NCI-H748 treated with DMSO at 0.1 percent for 48 hours (cell line): ENCODE measurements at regions not wholly inside any gene's neighbourhood (a gene's known extent, or its start where the extent isn't known, plus 50 kb on each side); places are given as distances from the start of the nearest gene placed in this dataset.

Experiments
- DNase-seq: peaks from one replicate; lab custom pipeline; 2025; lab: John Stamatoyannopoulos, UW

DNA sequence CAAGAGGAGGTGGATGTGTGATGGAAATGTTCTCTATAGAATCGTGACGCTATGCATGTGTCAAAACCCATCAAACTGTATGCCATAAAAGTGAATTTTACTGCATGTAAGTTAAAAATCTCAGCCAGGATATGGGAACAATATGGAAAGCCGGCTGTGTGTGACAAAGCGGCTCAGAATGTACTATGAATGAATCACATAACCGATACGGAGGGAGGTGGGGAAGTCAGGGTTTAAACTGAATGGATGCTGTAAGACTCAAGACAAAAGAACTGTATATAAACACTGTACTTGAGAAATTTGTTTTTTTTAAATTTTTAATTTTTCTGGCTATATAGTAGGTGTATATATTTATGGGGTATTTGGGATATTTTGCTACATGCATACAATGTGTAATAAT is 111.6 kb upstream of the PDE4B start:
- no peak for DNase-seq

DNA sequence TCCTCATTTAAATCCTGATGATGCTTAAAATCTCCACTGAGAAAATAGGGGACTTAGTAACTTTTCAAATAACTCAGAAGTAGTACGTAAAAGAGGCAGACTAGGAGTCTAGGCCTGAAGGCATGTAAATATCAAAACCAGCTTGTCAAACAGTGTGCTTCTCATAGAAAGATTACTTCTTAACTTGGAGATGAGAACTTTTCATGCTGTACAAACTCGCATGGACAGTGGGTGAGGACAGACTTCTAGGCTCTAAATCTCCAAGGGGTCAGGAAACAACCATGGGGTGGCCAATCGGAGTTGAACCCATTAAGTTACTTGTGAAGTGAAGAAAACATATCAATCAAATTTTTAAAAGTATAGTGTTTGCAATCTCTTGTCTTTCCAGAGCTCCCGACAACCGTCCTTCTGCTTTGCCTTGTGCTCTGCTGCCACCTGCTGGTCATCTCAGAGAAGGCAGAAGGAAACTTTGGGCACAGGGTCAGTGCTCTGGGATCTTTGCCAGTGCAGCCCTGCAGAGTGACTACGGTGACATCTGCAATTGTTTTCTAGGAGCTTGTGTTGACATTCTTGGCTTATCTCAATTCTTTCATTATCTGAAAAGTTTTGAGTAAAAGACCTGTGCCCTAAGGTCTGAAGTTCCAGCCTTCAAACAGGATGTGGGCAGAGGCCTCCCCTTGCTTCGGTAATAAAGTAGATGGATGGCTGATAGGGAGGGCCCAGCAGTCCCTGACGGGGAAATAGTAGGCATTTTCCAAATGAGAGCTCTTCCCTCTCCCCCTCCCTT is 105.1 kb upstream of the PDE4B start:
- DNase-seq, result peak; percentile 45

DNA sequence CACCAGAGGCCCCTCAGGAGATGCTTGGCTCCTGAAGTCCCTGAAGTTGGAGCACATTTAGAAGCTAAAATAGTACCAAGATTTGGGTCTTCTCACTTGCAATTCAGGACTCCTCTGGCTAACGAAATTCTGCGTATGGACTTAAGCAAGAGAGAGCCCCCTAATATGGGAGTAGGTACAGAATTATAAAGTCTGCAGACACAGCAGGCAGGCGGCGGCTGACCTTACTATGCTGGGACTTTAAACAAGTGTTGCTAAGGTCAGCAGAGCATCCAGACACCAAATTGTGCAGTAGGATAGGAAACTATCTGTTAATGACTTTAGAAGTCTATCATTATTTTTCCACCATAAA is 104.5 kb upstream of the PDE4B start:
- DNase-seq, result no peak

DNA sequence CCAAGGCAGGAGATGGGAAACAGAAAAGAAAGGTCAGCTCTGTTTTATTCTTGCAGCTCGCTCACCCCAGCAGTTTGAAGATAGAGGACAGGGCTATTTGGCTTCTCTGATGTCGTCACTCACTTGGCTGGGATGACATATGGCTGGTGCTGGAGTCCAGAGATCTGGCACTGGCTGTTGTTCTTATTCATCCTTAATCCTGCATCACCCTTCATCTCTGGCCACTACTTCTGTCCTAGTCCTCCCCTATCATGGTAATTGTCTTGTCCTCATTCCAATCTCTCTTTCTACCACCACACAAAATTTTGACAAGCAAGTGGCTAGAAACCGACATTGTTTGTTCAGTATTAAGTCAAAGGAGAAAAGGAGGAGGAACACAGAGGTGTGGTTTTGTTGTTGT is 103.8 kb upstream of the PDE4B start:
- DNase-seq, result no peak

DNA sequence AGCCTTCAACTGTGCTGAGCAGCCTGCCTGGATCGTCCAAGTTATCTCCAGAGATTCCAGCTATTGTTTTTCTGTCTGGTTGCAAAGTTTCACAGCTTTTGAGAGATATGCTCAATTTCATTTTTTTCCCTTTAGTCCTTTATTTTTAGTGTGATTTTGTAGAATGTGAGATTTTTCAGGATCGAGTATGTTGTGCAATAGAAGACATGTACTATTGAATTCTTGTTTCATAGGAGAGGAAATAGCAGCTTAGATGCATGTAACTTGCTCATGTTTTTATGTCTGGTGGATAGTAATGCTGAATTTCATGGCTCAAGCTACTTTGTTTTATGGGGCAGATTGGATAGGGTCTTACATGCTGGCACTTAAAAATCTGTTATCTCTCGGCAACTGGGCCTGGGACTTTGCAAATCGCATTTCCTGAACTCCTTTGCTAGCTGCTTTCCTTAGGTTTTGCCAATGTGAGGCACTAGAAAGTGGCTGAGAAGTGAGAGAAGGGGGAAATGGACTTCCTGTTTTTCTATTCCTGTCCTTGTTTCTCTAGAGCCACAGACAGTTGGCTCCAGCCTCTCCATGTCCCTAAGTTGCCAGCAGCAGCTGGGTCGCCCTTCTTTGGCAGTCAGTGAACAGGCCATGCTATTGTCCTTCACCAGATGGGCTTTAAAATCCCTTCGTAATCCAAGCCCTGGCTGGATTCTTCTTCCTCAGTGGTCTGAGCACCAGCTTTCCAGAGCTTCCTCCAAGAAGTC is 101.4 kb upstream of the PDE4B start:
- DNase-seq, result no peak

DNA sequence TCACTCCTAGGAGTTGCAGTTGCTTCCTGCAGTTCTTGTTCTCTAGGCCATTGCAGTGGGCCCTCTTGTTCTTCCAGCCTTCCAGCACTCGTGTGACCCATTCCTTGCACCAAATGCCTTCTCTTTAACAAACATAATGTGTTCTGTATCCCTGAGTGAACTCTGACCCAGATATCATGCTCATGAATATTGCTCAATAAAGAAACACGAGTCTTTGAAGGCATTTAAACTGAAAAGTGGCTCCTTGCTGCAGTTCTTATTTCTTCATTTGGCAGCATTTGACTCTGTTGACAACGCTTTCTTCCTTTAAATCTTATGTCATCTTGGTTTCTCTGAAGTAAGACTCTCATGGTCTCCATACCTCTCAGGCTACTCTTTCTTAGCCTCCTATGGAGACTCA is 100.7 kb upstream of the PDE4B start:
- DNase-seq, result no peak

DNA sequence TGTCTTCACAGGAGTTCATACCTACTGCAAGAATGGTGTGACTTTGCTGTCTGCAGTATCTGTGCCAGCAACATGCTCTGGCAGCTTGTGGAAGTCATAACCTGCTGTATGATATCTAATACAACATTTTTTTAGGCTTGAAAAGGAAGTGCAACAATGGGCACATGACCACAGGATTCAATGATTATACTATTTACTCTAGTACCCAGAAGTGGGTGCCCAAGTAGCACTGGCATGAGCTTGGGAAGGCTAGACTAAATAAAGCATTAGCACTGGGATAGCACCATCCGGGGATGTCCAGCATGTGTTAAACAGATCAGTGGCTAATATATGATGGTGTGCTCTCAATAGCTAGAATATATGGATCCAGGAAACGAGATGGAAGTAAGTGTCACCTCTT is 98.6 kb upstream of the PDE4B start:
- no peak for DNase-seq

DNA sequence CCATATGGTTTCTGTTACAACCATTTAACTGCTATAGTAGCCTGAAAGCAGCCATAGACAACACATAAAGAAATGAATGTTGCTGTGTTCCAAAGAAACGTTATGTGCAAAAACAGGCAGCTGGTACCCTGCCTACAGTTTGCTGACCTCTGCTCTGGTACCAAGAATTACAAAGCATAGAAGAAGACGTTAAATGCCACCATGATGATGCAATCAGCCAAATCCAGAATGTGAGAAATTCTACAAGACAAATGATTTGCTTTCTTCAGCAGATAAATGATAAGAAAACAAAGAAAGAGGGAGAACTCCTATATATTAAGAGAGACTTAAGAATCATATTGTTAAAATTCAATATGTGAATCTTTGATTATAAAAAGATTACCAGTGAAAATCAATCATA is 97.8 kb upstream of the PDE4B start:
- no peak for DNase-seq

DNA sequence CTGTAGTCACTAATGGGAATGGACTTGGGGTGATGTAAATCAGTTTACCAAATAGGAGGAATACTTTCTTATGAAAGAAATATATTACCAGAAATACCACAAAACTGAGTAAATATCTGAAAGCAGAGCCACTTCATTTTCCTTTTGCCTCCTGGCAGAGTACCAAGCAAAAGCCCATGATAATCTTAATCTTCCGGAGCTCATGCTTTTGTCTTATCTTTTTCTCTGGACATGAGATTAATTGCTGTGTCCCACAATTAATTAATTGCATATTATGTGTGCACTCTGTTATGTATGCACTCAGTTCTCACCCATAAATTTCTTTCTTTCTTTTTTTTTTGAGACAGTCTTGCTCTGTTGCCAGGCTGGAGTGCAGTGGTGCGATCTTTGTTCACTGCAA is 94.1 kb upstream of the PDE4B start:
- no peak for DNase-seq

DNA sequence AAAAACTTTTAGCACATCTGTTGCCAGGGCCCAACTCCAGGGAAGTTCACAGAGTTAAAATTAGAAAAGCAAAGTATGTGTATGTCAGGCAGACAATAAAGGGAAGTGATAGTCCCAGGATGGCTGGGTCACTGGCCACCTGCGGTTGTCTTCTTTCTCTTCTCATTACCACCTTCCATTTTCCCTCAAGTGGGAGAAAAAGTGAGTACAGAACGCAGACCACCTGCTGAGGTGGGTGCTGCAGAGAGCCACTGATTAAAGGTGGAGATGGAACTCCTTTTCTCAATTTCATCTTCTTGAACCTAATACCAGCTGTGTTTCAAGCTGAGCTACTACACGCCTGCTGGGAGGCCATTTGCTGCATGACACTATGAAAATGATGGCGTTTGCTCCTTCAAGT is 88.8 kb upstream of the PDE4B start:
- DNase-seq, result no peak

DNA sequence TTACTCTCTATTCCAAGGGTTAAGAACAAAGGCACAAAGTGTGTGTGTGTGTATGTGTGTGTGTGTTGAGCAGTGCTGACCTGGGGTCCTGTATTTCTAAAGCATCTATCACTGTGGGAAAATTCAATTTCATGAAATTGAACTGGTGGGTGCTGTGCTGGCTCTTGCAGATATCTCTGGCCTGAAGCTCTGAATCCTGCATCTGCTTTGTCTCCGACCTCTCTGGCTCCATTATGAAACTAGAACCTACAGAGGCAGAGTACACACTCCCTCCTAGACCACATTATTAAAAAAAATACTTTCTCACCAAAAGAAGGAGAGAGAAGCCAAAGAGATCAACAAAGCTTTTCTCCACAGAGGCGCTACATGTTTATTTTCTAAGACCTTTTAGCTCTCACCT is 88.4 kb upstream of the PDE4B start:
- DNase-seq, result no peak

DNA sequence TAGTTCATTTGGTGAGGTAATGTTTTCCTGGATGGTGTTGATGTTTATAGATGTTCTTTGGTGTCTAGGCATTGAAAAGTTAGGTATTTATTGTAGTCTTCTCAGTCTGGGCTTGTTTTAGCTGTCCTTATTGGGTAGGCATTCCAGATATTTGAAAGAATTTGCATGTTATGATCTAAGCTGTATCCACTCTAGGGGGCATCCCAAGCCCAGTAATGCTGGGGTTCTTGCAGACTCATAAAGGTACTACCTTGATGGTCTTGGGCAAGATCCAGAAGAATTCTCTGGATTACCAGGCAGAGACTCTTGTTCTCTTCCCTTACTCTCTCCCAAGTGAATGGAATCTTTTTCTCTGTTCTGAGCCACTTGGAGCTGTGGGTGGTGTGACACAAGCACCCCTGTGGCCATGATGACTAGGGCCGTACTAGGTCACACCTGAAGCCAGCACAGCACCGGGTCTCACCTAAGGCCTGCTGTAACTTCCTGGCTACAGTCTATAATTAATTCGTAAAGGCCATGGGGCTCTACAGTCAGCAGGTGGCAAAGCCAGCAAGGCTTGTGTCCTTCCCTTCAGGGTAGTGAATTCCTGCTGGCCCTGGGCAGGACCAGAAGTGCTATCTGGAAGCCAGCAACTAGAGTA is 74.8 kb upstream of the PDE4B start:
- no peak for DNase-seq

DNA sequence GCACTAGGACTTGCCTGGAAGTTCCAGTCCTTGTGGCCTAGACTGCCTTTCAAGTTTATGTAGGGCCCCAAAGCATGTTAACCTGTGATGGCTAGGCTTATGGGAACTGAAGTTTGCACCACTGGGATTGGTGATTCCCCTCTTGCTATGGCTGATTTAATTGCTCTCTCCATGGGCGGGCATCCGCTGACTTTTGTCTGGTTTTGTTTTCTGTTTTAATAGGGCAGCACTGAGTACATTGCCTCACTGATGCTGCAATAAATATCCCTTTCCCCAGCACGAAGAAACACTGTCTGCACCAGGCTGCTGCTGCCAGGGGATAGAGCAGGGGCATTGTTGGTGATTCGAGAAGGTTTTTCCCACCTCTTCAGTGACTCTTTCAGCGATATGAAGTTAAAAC is 73.3 kb upstream of the PDE4B start:
- DNase-seq, result no peak

DNA sequence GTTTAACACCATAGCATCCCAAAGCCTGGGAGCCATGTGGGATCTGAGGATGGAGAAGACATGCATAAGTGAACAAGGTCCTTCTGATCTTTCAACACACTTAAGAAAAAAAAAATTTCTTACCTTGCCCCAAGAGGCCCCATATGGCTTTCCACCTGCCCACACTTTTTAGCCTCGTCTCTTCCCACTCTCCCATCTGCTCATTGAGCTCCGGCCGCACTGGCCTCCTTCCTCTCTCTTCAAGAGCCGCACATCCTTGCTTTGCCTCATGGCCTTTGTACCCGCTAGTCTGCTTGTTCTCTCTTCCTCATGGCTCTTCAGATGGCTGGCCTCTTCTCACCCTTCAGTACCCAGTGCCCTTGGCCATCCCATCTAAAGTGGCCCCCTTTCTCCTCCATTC is 70.2 kb upstream of the PDE4B start:
- no peak for DNase-seq

DNA sequence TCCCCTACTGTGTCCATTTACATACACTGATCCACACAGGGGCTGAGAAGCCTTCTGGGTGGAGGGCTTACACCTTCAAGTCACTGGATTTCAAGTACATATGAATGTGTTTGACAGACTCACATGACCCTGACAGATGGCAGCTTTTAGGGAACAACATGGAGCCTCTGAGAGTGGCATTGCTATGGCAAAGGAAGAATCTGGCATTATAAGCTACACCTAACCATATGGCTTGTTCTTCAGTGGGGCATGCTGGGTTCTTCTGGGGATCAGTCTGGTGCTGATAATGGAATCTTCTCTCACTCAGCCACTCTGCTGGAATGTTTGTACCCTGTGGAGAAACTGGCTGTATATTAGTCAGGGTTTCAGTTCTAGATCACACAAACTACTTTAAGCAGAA is 68.5 kb upstream of the PDE4B start:
- DNase-seq, result no peak

DNA sequence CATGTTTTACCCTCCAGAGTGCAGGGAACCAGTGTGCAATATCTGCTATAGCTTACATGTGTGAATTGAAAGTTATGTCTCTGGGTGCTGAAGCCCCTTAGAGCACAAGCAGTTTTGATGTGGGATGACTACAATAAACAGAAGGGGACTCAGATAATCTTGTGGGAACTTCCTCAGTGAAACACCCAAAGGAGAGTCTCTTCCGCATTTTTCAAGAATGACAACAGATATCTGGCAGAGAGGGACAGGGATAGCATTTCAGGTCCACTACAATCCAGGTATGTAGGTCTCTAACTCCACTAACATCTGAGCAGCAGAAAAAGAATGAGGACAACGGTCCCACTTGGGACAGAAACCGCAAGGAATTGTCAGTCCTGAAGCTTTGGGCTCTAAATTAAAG is 67.6 kb upstream of the PDE4B start:
- DNase-seq, result no peak

DNA sequence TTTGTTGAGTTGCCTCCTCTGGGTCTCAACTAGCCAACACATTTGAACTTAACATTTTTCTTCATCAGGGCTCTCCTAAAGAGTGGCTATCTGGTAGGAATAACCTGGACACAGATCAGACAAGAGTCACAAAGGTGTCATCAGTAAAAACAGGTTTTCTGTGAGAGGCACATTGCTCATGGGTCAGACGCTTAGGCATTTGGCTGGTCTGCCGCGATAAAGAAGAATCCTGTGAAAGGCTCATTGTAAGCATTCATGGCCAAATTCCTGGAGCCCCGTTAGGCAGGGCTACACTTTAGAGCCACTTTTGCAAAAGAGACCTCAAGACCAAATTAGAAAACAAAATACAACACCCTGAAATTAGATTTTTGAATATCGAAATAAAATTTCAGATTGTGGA is 64.2 kb upstream of the PDE4B start:
- no peak for DNase-seq

DNA sequence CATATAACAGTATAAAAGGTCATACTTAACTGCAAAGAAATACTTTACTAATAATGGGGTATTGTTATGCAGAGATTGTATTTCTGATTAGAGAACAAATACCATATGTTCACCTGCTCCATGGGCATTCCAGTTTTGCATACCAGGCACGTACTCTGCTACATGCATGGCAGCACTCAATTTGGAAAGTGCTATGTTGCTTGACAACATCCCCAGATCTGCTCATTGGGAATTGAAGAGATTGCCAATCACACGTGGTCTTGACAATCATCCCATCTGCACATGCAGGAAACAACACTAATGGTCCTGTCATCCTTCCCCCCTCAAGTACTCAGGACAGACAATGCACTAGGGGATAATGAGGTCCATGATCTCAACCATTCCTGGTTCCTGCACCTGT is 63.4 kb upstream of the PDE4B start:
- DNase-seq, result no peak

DNA sequence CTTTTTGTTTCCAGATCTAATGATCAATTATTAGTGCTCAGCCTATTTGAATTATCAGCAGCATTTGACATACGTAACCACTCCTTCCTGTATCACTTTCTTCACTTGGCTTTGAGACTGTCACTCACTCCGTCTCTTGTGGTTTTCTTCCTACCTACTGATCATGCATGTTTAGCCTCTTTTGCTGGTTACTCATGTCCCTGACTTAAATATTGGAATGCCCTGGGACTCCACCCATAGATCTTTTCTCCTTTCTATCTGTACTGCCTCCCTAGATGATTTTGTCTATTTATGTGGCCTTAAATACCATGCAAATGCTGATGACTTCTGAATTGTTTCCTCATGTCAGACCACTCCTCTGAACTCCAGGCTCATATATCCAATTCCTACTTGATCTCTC is 57.7 kb upstream of the PDE4B start:
- DNase-seq, result no peak

DNA sequence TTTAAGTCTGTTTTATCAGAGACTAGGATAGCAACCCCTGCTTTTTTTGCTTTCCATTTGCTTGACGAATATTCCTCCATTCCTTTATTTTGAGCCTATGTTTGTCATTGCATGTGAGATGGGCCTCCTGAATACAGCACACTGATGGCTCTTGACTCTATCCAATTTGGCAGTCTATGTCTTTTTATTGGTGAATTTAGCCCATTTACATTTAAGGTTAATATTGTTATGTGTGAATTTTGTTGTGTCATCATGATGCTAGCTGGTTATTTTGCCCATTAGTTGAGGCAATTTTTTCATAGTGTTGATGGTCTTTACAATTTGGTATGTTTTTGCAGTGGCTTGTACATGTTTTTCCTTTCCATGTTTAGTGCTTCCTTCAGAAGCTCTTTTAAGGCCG is 50.7 kb upstream of the PDE4B start:
- no peak for DNase-seq
